Right atrium auricular region (tissue), 2 donors: ENCODE measurements at regions not wholly inside any gene's neighbourhood (a gene's known extent, or its start where the extent isn't known, plus 50 kb on each side); places are given as distances from the start of the nearest gene placed in this dataset.

Experiments
- DNase-seq: peaks from one replicate; pipeline ENCODE4 v3.0.0-alpha.2; 2019; ENCODE audit warnings: low spot score
- H3K27ac ChIP-seq, 2 donors: fragments of 200-600 bp; sonication (generic); 1 replicate in 1 of 2; 2 replicates in 1 of 2; pipeline ENCODE4 v1.5.1; 2016 to 2019
- H3K27me3 ChIP-seq, 2 donors: fragments of 200-600 bp; sonication (generic); one replicate each; pipeline versions ENCODE4 v1.5.1 to v1.6.0; 2017 to 2019
- H3K36me3 ChIP-seq: fragments of 200-600 bp; sonication (generic); one replicate; pipeline ENCODE4 v1.5.1; 2016
- H3K4me1 ChIP-seq, 2 donors: fragments of 200-600 bp; sonication (generic); one replicate each; pipeline versions ENCODE4 v1.5.1 to v1.6.0; 2017 to 2019
- H3K4me3 ChIP-seq, 2 donors: fragments of 200-600 bp; sonication (generic); 1 replicate in 1 of 2; 2 replicates in 1 of 2; pipeline ENCODE4 v1.5.1; 2017 to 2019; ENCODE audit warnings: mild to moderate bottlenecking in 1 of 2, moderate library complexity in 1 of 2
- H3K9me3 ChIP-seq, 2 donors: fragments of 200-600 bp; sonication (generic); one replicate each; pipeline ENCODE4 v1.5.1; 2019
- TF ChIP-seq, protein P1 (sequence below), 2 donors: fragments of 200-600 bp; sonication (generic); IDR thresholded peaks; one replicate each; pipeline ENCODE4 v1.5.1; 2019; ENCODE audit warnings: antibody characterized with exemption in 2 of 2

DNA sequence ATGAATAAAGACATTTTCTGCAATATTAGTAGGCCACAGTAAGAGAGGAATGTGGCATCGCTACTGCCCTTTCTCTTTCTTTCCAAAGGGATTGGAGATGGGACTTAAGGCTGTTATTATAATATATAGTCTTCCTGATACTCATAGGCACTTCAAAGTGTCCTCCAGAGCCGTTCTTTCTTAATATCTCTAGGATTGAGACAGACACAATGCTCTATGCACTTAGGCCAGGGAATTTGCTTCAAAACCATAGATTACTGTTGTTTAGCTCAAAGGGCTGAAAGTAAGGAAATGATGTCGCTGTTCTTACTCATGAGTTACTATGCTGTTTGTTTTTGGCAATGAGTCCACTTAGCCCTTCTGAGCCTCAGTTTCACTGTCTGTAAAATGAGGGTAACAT lies 590.5 kb downstream of the CDH11 start:
- Histone ChIP-seq H3K27me3 (no peaks in the 10 kb centered on the region), H3K36me3 (no peaks in the 10 kb centered on the region), H3K27ac (no peak overlapping the region), H3K9me3 (no peaks in the 10 kb centered on the region), H3K4me1 (no peaks in the 10 kb centered on the region), H3K4me3 (no peak overlapping the region)
- DNase-seq = no peak
- TF ChIP-seq, protein P1, sequence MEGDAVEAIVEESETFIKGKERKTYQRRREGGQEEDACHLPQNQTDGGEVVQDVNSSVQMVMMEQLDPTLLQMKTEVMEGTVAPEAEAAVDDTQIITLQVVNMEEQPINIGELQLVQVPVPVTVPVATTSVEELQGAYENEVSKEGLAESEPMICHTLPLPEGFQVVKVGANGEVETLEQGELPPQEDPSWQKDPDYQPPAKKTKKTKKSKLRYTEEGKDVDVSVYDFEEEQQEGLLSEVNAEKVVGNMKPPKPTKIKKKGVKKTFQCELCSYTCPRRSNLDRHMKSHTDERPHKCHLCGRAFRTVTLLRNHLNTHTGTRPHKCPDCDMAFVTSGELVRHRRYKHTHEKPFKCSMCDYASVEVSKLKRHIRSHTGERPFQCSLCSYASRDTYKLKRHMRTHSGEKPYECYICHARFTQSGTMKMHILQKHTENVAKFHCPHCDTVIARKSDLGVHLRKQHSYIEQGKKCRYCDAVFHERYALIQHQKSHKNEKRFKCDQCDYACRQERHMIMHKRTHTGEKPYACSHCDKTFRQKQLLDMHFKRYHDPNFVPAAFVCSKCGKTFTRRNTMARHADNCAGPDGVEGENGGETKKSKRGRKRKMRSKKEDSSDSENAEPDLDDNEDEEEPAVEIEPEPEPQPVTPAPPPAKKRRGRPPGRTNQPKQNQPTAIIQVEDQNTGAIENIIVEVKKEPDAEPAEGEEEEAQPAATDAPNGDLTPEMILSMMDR (IDR thresholded peaks at IDR 0.05) = no peak

DNA sequence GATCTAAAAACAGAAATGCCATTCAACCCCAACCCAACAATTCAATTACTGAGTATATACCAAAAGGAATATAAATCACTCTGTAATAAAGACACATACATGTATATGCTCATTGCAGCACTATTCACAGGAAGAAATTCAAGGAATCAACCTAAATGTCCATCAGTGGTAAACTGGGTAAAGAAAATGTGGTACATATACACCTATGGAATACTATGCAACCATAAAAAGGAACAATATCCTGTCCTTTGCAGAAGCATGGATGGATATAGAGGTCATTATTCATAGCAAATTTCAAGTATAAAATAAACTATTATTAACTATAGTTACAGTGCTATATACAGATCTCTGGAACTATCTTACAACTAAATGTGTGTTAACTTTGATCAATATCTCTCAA lies 599.3 kb downstream of the CDH11 start:
- Histone ChIP-seq H3K4me3 (no peak overlapping the region), H3K27ac (no peak overlapping the region), H3K36me3 (no peaks in the 10 kb centered on the region), H3K9me3 (no peaks in the 10 kb centered on the region), H3K27me3 (no peaks in the 10 kb centered on the region), H3K4me1 (no peaks in the 10 kb centered on the region)
- no peak for DNase-seq
- TF ChIP-seq, protein P1 (IDR thresholded peaks at IDR 0.05) = no peak

DNA sequence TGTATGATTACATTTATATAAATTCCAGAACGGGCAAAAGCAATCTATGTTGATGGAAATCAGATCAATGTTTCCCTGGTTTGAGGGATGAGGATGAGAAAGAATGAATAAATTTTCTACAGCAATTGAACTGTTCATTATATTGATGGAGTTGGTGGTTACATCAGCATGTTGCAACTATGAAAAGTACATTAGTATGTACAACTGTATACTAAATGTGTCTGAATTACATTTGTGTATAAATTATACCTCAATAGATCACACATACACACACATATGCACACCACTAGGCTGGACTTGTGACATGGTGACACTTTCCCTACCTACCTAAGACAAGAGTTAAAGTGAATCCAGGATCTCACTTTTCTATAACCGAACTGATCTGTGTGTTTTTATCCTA lies 608.0 kb downstream of the CDH11 start:
- Histone ChIP-seq H3K27me3 (no peaks in the 10 kb centered on the region), H3K9me3 (no peaks in the 10 kb centered on the region), H3K27ac (no peak overlapping the region), H3K36me3 (no peaks in the 10 kb centered on the region), H3K4me1 (no peaks in the 10 kb centered on the region), H3K4me3 (no peak overlapping the region)
- TF ChIP-seq, protein P1 (IDR thresholded peaks at IDR 0.05) = no peak
- DNase-seq = no peak

DNA sequence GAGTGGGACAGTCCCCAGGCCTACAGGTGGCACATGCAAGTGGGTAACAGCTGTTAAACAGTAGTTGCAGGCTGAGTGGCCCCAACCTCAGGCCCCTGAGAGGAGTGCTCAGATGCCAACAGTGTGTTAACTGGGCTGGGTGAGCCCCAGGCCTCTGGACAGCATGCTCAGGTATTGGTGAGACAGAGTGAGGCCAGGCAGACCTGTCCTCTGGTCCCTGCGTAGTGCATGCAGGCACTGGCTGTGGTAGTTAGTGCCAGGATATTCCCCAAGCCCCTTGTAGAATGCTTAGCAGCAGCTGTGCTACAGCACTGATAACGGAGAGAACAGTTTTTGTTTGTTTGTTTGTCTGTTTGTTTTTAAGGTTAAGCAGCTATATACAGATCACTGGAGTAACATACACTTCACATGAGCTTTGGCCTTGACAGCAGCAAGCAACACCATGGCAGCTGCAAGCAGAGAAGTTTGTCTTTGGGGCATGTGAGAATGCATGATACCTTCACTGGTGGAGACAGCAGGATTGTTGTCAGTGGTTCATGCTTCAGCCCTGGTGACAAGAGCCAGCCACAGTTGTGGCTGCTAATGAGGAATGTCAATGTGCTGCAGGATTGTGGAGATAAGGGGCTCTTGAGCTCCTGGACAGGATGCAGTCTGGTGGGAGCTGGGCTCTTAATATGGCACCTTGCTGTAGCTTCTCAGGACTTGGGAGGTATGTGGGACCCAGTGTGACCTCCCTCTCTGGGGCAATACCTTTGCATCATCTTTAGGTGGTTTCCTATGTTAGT lies 614.4 kb downstream of the CDH11 start:
- H3K27ac ChIP-seq = no peak overlapping the region
- no peak for DNase-seq
- H3K9me3 ChIP-seq = peaks cover 0 to 12% of the 10 kb centered on the region in 2 donors
- no peaks in the 10 kb centered on the region for H3K36me3 ChIP-seq
- H3K4me3 ChIP-seq = no peak overlapping the region
- TF ChIP-seq, protein P1 (IDR thresholded peaks at IDR 0.05) = no peak
- peaks cover 0 to 4% of the 10 kb centered on the region in 2 donors for H3K4me1 ChIP-seq
- H3K27me3 ChIP-seq = no peaks in the 10 kb centered on the region

DNA sequence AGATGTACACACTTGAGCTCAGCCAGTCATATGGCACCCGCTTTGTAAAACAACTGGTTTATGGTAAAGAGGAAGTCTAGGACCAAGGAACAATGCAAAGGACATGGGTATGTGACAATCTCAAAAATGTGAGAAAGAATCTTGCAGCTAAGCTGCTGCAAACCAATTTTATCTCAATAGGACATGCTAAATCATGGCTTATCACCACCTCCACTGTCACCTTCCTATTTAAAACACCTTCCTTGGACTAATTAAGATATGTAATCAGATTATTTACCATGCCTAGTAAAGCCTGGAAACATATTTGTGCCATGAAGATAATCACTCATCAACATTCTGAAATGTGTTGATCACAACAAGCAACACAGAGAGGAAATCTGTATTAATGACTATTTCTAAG lies 622.7 kb downstream of the CDH11 start:
- Histone ChIP-seq H3K36me3 (no peaks in the 10 kb centered on the region), H3K4me1 (no peaks in the 10 kb centered on the region), H3K27me3 (no peaks in the 10 kb centered on the region), H3K27ac (no peak overlapping the region), H3K9me3 (no peaks in the 10 kb centered on the region), H3K4me3 (no peak overlapping the region)
- no peak for DNase-seq
- TF ChIP-seq, protein P1 (IDR thresholded peaks at IDR 0.05) = no peak

DNA sequence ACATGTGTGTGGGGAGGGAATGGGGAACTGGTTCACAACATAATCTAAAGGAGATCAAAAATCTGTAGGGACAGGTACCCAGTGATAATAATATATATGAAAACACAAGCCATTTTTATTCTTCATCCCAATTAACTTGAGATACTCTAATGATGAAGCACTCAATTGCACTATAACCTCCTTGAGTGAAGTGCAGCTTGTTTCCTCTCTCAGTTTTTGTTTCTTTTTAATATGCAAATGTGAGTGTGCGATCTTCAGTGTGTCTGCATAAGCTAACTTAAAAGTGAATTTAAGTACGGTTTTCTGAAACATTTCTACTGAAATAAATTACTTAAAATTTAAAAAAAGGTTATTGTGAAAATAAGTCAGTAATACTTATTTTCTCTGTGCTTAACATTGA lies 623.5 kb downstream of the CDH11 start:
- no peak overlapping the region for H3K4me3 ChIP-seq
- H3K9me3 ChIP-seq = no peaks in the 10 kb centered on the region
- TF ChIP-seq, protein P1 (IDR thresholded peaks at IDR 0.05) = no peak
- no peak for DNase-seq
- no peaks in the 10 kb centered on the region for H3K27me3 ChIP-seq
- no peaks in the 10 kb centered on the region for H3K4me1 ChIP-seq
- H3K36me3 ChIP-seq = no peaks in the 10 kb centered on the region
- no peak overlapping the region for H3K27ac ChIP-seq
